Left lung (tissue), 4 donors: ENCODE measurements at regions not wholly inside any gene's neighbourhood (a gene's known extent, or its start where the extent isn't known, plus 50 kb on each side); places are given as distances from the start of the nearest gene placed in this dataset.

Experiments used
- ATAC-seq: fragments of 200-7000 bp; cut with Tn5 transposase; one replicate; pipeline ENCODE4 v1.9.1; 2020; ENCODE audit warnings: moderate library complexity
- DNase-seq, 4 donors: peaks; one replicate each; pipeline ENCODE4 v3.0.0-alpha.2; 2013 to 2020
- H3K27ac ChIP-seq, 2 donors: fragments of 200-600 bp; sonication (generic) in 1 of 2; one replicate each; pipeline versions ENCODE4 v1.5.0 to v1.8.0; 2020 to 2021
- H3K27me3 ChIP-seq, 2 donors: fragments of 200-600 bp; sonication (generic) in 1 of 2; one replicate each; pipeline versions ENCODE4 v1.5.0 to v1.8.0; 2020 to 2021
- H3K36me3 ChIP-seq, 2 donors: fragments of 200-600 bp; sonication (generic) in 1 of 2; one replicate each; pipeline versions ENCODE4 v1.5.0 to v1.8.0; 2020 to 2021
- H3K4me1 ChIP-seq, 2 donors: fragments of 200-600 bp; one replicate each; pipeline ENCODE4 v1.8.0; 2021
- H3K4me3 ChIP-seq, 2 donors: fragments of 200-600 bp; sonication (generic) in 1 of 2; one replicate each; pipeline versions ENCODE4 v1.5.0 to v1.8.0; 2020 to 2021; ENCODE audit warnings: mild to moderate bottlenecking in 1 of 2
- H3K9me3 ChIP-seq, 2 donors: fragments of 200-600 bp; sonication (generic) in 1 of 2; one replicate each; pipeline versions ENCODE4 v1.5.0 to v1.8.0; 2020 to 2021
- intact Hi-C, 2 donors: fragments of 100-400 bp; cut with DNase I; formaldehyde crosslinking; loops; one replicate each; pipeline versions ENCODE4 v1.11.2 to v1.14.2; 2022
- TF ChIP-seq, protein P1 (sequence below), 2 donors: fragments of 200-600 bp; sonication (generic) in 1 of 2; IDR thresholded peaks; one replicate each; pipeline versions ENCODE4 v1.5.0 to v1.8.0; 2021; ENCODE audit warnings: antibody characterized with exemption in 2 of 2
- donor health status: DM: no; HTN: yes; CAD: no.
- donor health status: DM: no; HTN: no; CAD: no.

- H3K4me1 ChIP-seq, result no peaks in the 10 kb centered on the region
- H3K27me3 ChIP-seq, result no peaks in the 10 kb centered on the region
- TF ChIP-seq, protein P1, sequence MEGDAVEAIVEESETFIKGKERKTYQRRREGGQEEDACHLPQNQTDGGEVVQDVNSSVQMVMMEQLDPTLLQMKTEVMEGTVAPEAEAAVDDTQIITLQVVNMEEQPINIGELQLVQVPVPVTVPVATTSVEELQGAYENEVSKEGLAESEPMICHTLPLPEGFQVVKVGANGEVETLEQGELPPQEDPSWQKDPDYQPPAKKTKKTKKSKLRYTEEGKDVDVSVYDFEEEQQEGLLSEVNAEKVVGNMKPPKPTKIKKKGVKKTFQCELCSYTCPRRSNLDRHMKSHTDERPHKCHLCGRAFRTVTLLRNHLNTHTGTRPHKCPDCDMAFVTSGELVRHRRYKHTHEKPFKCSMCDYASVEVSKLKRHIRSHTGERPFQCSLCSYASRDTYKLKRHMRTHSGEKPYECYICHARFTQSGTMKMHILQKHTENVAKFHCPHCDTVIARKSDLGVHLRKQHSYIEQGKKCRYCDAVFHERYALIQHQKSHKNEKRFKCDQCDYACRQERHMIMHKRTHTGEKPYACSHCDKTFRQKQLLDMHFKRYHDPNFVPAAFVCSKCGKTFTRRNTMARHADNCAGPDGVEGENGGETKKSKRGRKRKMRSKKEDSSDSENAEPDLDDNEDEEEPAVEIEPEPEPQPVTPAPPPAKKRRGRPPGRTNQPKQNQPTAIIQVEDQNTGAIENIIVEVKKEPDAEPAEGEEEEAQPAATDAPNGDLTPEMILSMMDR (IDR thresholded peaks at IDR 0.05), result no peak
- DNase-seq (no peak), ATAC-seq (no peak)
- no peak overlapping the region for H3K4me3 ChIP-seq
- no peak overlapping the region for H3K27ac ChIP-seq
- intact Hi-C loops, result no loop called here
- peaks cover 0 to 13% of the 10 kb centered on the region in 2 donors for H3K9me3 ChIP-seq
- H3K36me3 ChIP-seq, result no peaks in the 10 kb centered on the region
Observed at GRCh38 chr18:39375066-39375465, 1809.5 kb upstream of the CELF4 start.

DNA sequence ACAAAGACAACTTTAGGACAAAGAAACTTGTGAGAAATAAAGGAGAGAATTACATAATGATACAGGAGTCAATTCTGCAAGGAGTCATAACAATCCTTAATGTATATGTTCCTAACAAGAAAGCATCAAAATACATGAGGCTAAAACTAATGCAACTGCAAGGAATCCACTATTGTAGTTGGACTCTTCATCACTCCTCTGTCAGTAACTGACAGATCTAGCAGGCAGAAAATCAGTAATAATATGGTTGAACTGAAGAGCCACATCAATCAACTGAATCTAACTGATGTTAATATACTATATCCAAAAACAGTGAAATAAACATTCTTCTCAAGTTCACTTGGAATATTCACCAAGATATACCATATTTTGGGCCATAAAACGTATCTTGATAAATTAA lies 1806.4 kb upstream of the CELF4 start:
- TF ChIP-seq, protein P1 (IDR thresholded peaks at IDR 0.05), result no peak
- no peaks in the 10 kb centered on the region for H3K4me1 ChIP-seq
- no peaks in the 10 kb centered on the region for H3K27me3 ChIP-seq
- ATAC-seq (no peak), DNase-seq (no peak)
- intact Hi-C loops, result no loop called here
- no peak overlapping the region for H3K4me3 ChIP-seq
- H3K9me3 ChIP-seq, result peaks cover 0 to 13% of the 10 kb centered on the region in 2 donors
- no peak overlapping the region for H3K27ac ChIP-seq
- H3K36me3 ChIP-seq, result no peaks in the 10 kb centered on the region

DNA sequence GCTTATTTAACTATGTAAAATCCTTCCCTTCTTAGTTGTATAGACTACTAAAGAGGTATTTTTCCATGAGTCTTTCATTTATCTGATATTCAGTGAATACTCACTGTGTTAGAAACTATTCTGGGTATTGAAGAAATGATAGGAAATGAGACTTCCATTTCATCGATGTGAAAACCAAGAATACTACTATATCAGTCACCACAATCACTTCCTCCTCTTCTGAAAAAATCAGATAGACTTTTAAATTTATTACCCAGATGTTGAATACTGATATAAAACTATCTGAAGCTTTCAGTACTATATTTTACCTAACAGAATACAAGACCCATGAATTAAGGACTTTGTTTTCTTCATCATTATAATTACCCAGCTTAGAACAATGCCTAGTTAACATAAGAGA lies 1801.1 kb upstream of the CELF4 start:
- ATAC-seq (no peak), DNase-seq (no peak)
- Histone ChIP-seq H3K9me3 (peaks cover 0 to 6% of the 10 kb centered on the region in 2 donors), H3K27ac (no peak overlapping the region), H3K4me1 (no peaks in the 10 kb centered on the region), H3K4me3 (no peak overlapping the region), H3K27me3 (no peaks in the 10 kb centered on the region), H3K36me3 (no peaks in the 10 kb centered on the region)
- TF ChIP-seq, protein P1 (IDR thresholded peaks at IDR 0.05), result no peak
- intact Hi-C loops, result no loop called here

GRCh38 chr18:39365836-39366485 lies 1800.4 kb upstream of the CELF4 start:
- Histone ChIP-seq H3K4me1 (no peaks in the 10 kb centered on the region), H3K4me3 (no peak overlapping the region), H3K36me3 (no peaks in the 10 kb centered on the region), H3K27me3 (no peaks in the 10 kb centered on the region), H3K9me3 (peaks cover 0 to 3% of the 10 kb centered on the region in 2 donors), H3K27ac (no peak overlapping the region)
- TF ChIP-seq, protein P1 (IDR thresholded peaks at IDR 0.05), result no peak
- ATAC-seq (no peak), DNase-seq (no peak)
- intact Hi-C loops, result no loop called here

DNA sequence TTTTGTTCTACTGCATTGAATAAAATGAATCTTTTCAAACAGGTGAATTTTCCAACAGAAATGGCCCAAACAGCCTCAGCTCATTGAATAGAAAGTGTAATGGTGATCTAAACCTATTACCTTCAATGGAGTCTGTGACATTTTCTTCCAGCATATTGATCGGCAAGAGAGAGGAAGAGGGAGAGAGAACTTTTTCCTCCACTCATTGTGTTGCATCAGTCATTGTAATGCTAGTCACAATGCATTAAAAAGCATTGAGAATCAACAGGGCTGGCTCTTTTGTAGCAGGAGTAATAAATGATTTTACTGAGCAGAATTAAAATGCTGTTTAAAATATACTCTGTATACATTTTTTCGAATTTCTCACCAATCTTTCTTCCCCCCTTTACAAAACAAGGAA lies 1794.5 kb upstream of the CELF4 start:
- Histone ChIP-seq H3K27me3 (no peaks in the 10 kb centered on the region), H3K9me3 (no peaks in the 10 kb centered on the region), H3K27ac (no peak overlapping the region), H3K4me1 (no peaks in the 10 kb centered on the region), H3K36me3 (no peaks in the 10 kb centered on the region), H3K4me3 (no peak overlapping the region)
- no peak for ATAC-seq
- TF ChIP-seq, protein P1 (IDR thresholded peaks at IDR 0.05), result no peak
- no peak for DNase-seq
- intact Hi-C loops, result no loop called here
